ENCODE measurements at regions not wholly inside any gene's neighbourhood (a gene's known extent, or its start where the extent isn't known, plus 50 kb on each side); places are given as distances from the start of the nearest gene placed in this dataset.

- TF ChIP-seq NR1H2 (CRISPR knock-in tag; IDR thresholded peaks at IDR 0.05) (no peak), ELK1 (CRISPR knock-in tag; IDR thresholded peaks at IDR 0.05) (no peak), ID3 (CRISPR knock-in tag; IDR thresholded peaks at IDR 0.05) (no peak), ID3 (tag; IDR thresholded peaks at IDR 0.05) (no peak), ZFP30 (CRISPR knock-in tag; IDR thresholded peaks at IDR 0.05; ENCODE audit: borderline replicate concordance) (no peak), IFI16 (CRISPR knock-in tag; IDR thresholded peaks at IDR 0.05) (no peak), SIX5 (IDR thresholded peaks at IDR 0.05; ENCODE audit: borderline replicate concordance in 1 of 2, insufficient read depth in 1 of 2, low read depth in 1 of 2, low read length in 2 of 2) (no peak)
Measured at GRCh38 chr1:59079434-59080140, 217.3 kb upstream of the FGGY start (continued).

DNA sequence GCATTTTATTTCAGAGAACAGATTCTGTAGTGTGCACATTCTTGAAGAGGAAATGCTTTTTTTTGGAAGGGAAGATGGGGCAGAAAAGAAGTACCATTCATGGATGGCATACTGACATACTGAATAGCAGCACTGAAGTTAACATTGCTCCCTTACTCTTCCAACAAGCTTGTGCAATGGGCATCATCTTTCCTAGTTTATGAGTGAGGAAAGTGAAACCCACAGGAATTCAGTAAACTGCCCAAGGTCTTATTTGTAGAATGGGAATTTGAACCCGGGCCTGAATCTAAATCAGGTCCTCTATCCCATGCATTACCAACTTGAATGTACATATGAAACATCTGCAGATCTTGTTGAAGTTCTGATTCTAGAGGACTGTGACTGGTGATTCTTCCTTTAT lies 215.7 kb upstream of the FGGY start:
- Histone ChIP-seq H3K36me3 (ENCODE audit: control insufficient read depth, insufficient read depth, low read length) (no peaks in the 10 kb centered on the region), H3K9me1 (ENCODE audit: control insufficient read depth, insufficient read depth, low read length) (no peaks in the 10 kb centered on the region), H3K79me2 (ENCODE audit: control insufficient read depth, insufficient read depth, low read length) (no peaks in the 10 kb centered on the region), H3K9ac (ENCODE audit: insufficient read depth in 1 of 2, low read depth in 2 of 2, low read length in 2 of 2) (no peak overlapping the region), H2AFZ (ENCODE audit: low read depth, low read length) (no peak overlapping the region), H3K4me3 (no peak overlapping the region), H3K27ac (ENCODE audit: extremely low read depth, low read depth, low read length) (no peak overlapping the region), H3K27me3 (ENCODE audit: control insufficient read depth in 2 of 2, insufficient read depth in 2 of 2, low read length in 2 of 2) (no peaks in the 10 kb centered on the region), H3K4me1 (replicated peaks in 1 of 2; ENCODE audit: control insufficient read depth in 2 of 2, insufficient read depth in 2 of 2, low read length in 2 of 2) (peaks cover 7 to 26% of the 10 kb centered on the region in 2 experiments), H3K9me3 (replicated peaks; ENCODE audit: control insufficient read depth, insufficient read depth, low read depth, low read length) (no peaks in the 10 kb centered on the region), H3K4me2 (ENCODE audit: insufficient read depth, low read length) (no peak overlapping the region), H4K20me1 (replicated peaks; ENCODE audit: control insufficient read depth, insufficient read depth, low read length) (no peaks in the 10 kb centered on the region; the same call in 1 of the 2 replicates)
- no peak for ATAC-seq
- no TSS peak for BruUV-seq (replicated peaks)
- DNase-seq (ENCODE audit: extremely low read depth in 1 of 4, low spot score in 3 of 4) = no peak
- WGBS (ENCODE audit: insufficient coverage, low coverage, missing lambda C conversion rate) = 46% methylated on average over 1 of the region's 1 CpG
- intact Hi-C loops (cut with micrococcal nuclease) = no loop called here
- ChIA-PET CTCF (ENCODE audit: low intra/inter-chr PET ratio) (no interaction called here), POLR2A (no interaction called here)
- no peak for FAIRE-seq
- in situ Hi-C loops (cut with MboI) = no loop called here
- TF ChIP-seq MYNN (IDR thresholded peaks at IDR 0.05) (no peak), MYNN (CRISPR knock-in tag; IDR thresholded peaks at IDR 0.05) (no peak), FOXJ3 (CRISPR knock-in tag; IDR thresholded peaks at IDR 0.05) (no peak), HDGF (IDR thresholded peaks at IDR 0.05) (no peak), RAD21 (CRISPR knock-in tag; conservative IDR thresholded peaks at IDR 0.05 in 1 of 2, IDR thresholded peaks at IDR 0.05 in 1 of 2) (no peak), PCBP1 (IDR thresholded peaks at IDR 0.05; ENCODE audit: low read depth, low read length, poor library complexity, severe bottlenecking) (no peak), BCL6 (CRISPR knock-in tag; IDR thresholded peaks at IDR 0.05) (no peak), FOS (IDR thresholded peaks at IDR 0.05; ENCODE audit: extremely low read depth, insufficient read length) (no peak), SIN3A (IDR thresholded peaks at IDR 0.05; ENCODE audit: borderline replicate concordance in 2 of 2, control insufficient read depth in 1 of 2, low read depth in 2 of 2, low read length in 2 of 2) (no peak), TRIM28 (IDR thresholded peaks at IDR 0.05) (no peak), U2AF2 (optimal IDR thresholded peaks at IDR 0.05; ENCODE audit: low read depth, low read length) (no peak), ZNF316 (IDR thresholded peaks at IDR 0.05) (no peak), HDAC8 (tag; IDR thresholded peaks at IDR 0.05) (no peak), GTF2A2 (tag; IDR thresholded peaks at IDR 0.05) (no peak)
